H1 (cell line): ENCODE measurements at regions not wholly inside any gene's neighbourhood (a gene's known extent, or its start where the extent isn't known, plus 50 kb on each side); places are given as distances from the start of the nearest gene placed in this dataset.

Experiments used
- CTCF ChIP-seq, 3 experiments: IDR thresholded peaks; 1 replicate in 2 of 3; 2 replicates in 1 of 3; pipeline versions ENCODE4 v1.5.1 to v1.6.1; 2011; ENCODE audit warnings: low read length in 3 of 3, mild to moderate bottlenecking in 3 of 3, inconsistent platforms in 2 of 3, low read depth in 1 of 3, moderate library complexity in 1 of 3; ENCODE audit not compliant: insufficient read depth in 1 of 3; ENCODE audit errors: control extremely low read depth in 1 of 3
- EZH2 ChIP-seq: fragments of 200-600 bp; sonication (generic); IDR thresholded peaks from 2 replicates; pipeline ENCODE4 v1.7.1; 2012; ENCODE audit warnings: low read depth, mild to moderate bottlenecking, moderate library complexity, low read length, inconsistent platforms; ENCODE audit not compliant: severe bottlenecking
- PHF8 ChIP-seq: fragments of 200-600 bp; sonication (generic); conservative IDR thresholded peaks from 2 replicates; pipeline ENCODE4 v1.7.1; 2012; ENCODE audit warnings: low read depth, mild to moderate bottlenecking, inconsistent platforms, low read length, moderate library complexity
- POLR2AphosphoS5 ChIP-seq: IDR thresholded peaks from 2 replicates; pipeline ENCODE4 v1.6.1; 2011; ENCODE audit warnings: low read depth, low read length
- SIX5 ChIP-seq: IDR thresholded peaks from 2 replicates; pipeline ENCODE4 v1.6.1; 2011; ENCODE audit warnings: mild to moderate bottlenecking, low read depth, low read length
- SUZ12 ChIP-seq: fragments of 200-600 bp; sonication (generic); IDR thresholded peaks from 2 replicates; pipeline ENCODE4 v1.6.1; 2012; ENCODE audit warnings: mild to moderate bottlenecking, inconsistent platforms, low read length, moderate library complexity, mixed read lengths

GRCh38 chr5:34498572-34498971, 157.6 kb upstream of the RAI14 start:
- TF ChIP-seq CTCF (IDR thresholded peaks at IDR 0.05; ENCODE audit: control extremely low read depth in 1 of 3, insufficient read depth in 1 of 3, low read depth in 1 of 3, low read length in 3 of 3): no peak
- no peak for TF ChIP-seq PHF8
- TF ChIP-seq EZH2: no peak
- no peak for TF ChIP-seq POLR2AphosphoS5
- no peak for TF ChIP-seq SIX5
- TF ChIP-seq SUZ12: no peak
